Endothelial cell (in vitro differentiated cells): ENCODE measurements at regions not wholly inside any gene's neighbourhood (a gene's known extent, or its start where the extent isn't known, plus 50 kb on each side); places are given as distances from the start of the nearest gene placed in this dataset.
A peak's percentile ranks its signal among the peaks of the same experiment; 100 is the strongest.

Experiments used
- DNase-seq: peaks from one replicate; pipeline ENCODE4 v3.0.0; 2021; ENCODE audit warnings: low spot score
- H3K27ac Mint-ChIP-seq: one replicate; pipeline ENCODE4 v1.8.0; 2021; ENCODE audit warnings: mixed read lengths, inconsistent platforms; ENCODE audit not compliant: unreplicated experiment
- H3K27me3 Mint-ChIP-seq: one replicate; pipeline ENCODE4 v1.8.0; 2021; ENCODE audit warnings: mild to moderate bottlenecking, moderate library complexity, mixed read lengths, inconsistent platforms; ENCODE audit not compliant: unreplicated experiment
- H3K36me3 Mint-ChIP-seq: one replicate; pipeline ENCODE4 v1.8.0; 2021; ENCODE audit warnings: mild to moderate bottlenecking, low read depth, mixed read lengths, inconsistent platforms; ENCODE audit not compliant: unreplicated experiment
- H3K4me1 Mint-ChIP-seq: one replicate; pipeline ENCODE4 v1.8.0; 2021; ENCODE audit warnings: mild to moderate bottlenecking, mixed read lengths, inconsistent platforms; ENCODE audit not compliant: unreplicated experiment
- H3K4me3 Mint-ChIP-seq: one replicate; pipeline ENCODE4 v1.8.0; 2021; ENCODE audit warnings: mild to moderate bottlenecking, mixed read lengths, inconsistent platforms; ENCODE audit not compliant: unreplicated experiment
- H3K9me3 Mint-ChIP-seq: one replicate; pipeline ENCODE4 v1.8.0; 2021; ENCODE audit warnings: mixed read lengths, inconsistent platforms; ENCODE audit not compliant: unreplicated experiment
- CTCF ChIP-seq: fragments of 200-600 bp; sonication (generic); IDR thresholded peaks from one replicate; pipeline ENCODE4 v1.5.0; 2021; ENCODE audit warnings: antibody characterized with exemption; ENCODE audit not compliant: unreplicated experiment

- Mint-ChIP-seq H3K36me3 (no peaks in the 10 kb centered on the region), H3K4me1 (peaks cover 4% of the 10 kb centered on the region), H3K9me3 (no peaks in the 10 kb centered on the region), H3K4me3 (no peak overlapping the region), H3K27me3 (no peaks in the 10 kb centered on the region), H3K27ac (no peak overlapping the region)
- no peak for DNase-seq
- no peak for TF ChIP-seq CTCF
Observed at GRCh38 chr1:57927003-57927402, 503.1 kb upstream of the DAB1 start.

- TF ChIP-seq CTCF = no peak
- Mint-ChIP-seq H3K36me3 (no peaks in the 10 kb centered on the region), H3K4me1 (peaks cover 8% of the 10 kb centered on the region), H3K4me3 (no peak overlapping the region), H3K27me3 (no peaks in the 10 kb centered on the region), H3K27ac (no peak overlapping the region), H3K9me3 (no peaks in the 10 kb centered on the region)
- no peak for DNase-seq
Observed at GRCh38 chr1:57926025-57926552, 502.2 kb upstream of the DAB1 start.

GRCh38 chr1:57925226-57925625 lies 501.4 kb upstream of the DAB1 start:
- Mint-ChIP-seq H3K36me3 (no peaks in the 10 kb centered on the region), H3K27ac (no peak overlapping the region), H3K4me3 (no peak overlapping the region), H3K9me3 (no peaks in the 10 kb centered on the region), H3K27me3 (no peaks in the 10 kb centered on the region), H3K4me1 (peaks cover 8% of the 10 kb centered on the region)
- no peak for DNase-seq
- TF ChIP-seq CTCF = no peak

GRCh38 chr1:57922130-57922529 lies 498.3 kb upstream of the DAB1 start:
- TF ChIP-seq CTCF = no peak
- H3K36me3 Mint-ChIP-seq = no peaks in the 10 kb centered on the region
- peak overlapping the region; percentile 5 for H3K27ac Mint-ChIP-seq
- no peaks in the 10 kb centered on the region for H3K27me3 Mint-ChIP-seq
- no peak for DNase-seq
- H3K4me1 Mint-ChIP-seq = peaks cover 8% of the 10 kb centered on the region
- no peak overlapping the region for H3K4me3 Mint-ChIP-seq
- H3K9me3 Mint-ChIP-seq = no peaks in the 10 kb centered on the region

GRCh38 chr1:57916041-57916440 lies 492.2 kb upstream of the DAB1 start:
- Mint-ChIP-seq H3K4me1 (no peaks in the 10 kb centered on the region), H3K27ac (no peak overlapping the region), H3K36me3 (no peaks in the 10 kb centered on the region), H3K27me3 (peaks cover 1% of the 10 kb centered on the region), H3K4me3 (no peak overlapping the region), H3K9me3 (no peaks in the 10 kb centered on the region)
- no peak for TF ChIP-seq CTCF
- DNase-seq = no peak
